ENCODE measurements at regions not wholly inside any gene's neighbourhood (a gene's known extent, or its start where the extent isn't known, plus 50 kb on each side); places are given as distances from the start of the nearest gene placed in this dataset.
"Not testable (repeated sequence)": the region's sequence is repeated elsewhere in the genome, so short reads cannot be mapped to it uniquely, and the experiment has no call there.

DNA sequence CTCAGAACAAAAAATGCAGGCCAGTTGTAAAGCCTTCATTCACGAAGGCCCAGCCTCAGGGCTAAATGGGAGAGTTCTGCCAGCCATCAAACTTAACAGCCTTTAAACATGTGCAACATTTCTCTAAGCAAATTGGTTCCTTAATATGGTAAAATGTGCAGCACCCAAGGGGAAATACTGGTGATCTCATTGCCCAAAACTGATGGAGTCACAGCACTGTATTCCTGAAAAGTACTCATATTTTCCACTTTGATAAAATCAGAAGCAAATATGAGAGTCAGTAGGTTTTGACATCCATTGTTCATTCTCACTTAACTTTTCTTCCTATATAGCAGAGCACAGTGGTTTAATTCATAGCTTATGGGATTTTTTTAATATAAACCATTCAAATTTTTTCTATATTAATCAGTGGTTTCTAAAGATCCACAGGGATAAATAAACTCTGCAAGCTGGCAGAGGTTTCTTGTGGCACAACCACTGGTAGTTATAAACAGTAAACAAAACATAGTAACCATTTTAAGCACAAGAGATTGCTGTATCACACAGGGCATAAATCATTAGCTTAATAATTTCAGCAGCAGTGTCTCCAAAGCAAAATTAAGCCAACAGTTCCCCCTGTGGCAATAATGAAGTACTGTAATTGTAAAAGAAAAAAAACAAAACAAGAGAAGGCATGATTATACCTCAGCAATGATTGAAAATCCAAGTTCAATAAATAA, 106.9 kb upstream of the LYPLAL1 start:
- no peaks in the 10 kb centered on the region for H3K9me3 ChIP-seq
- DNase-seq (no peak), ATAC-seq (peak; percentile 57 to 65)
- H3K36me3 ChIP-seq = no peaks in the 10 kb centered on the region
- intact Hi-C loops (cut with DNase I) = loop anchor here (10.0 kb wide), 1 partner anchor 732 kb away; no protein-coding TSS in a partner anchor
- H3K27ac ChIP-seq = no peak overlapping the region
- no peaks in the 10 kb centered on the region for H3K4me1 ChIP-seq
- H3K27me3 ChIP-seq (ENCODE audit: low read depth) = no peaks in the 10 kb centered on the region
- TF ChIP-seq, protein P1, sequence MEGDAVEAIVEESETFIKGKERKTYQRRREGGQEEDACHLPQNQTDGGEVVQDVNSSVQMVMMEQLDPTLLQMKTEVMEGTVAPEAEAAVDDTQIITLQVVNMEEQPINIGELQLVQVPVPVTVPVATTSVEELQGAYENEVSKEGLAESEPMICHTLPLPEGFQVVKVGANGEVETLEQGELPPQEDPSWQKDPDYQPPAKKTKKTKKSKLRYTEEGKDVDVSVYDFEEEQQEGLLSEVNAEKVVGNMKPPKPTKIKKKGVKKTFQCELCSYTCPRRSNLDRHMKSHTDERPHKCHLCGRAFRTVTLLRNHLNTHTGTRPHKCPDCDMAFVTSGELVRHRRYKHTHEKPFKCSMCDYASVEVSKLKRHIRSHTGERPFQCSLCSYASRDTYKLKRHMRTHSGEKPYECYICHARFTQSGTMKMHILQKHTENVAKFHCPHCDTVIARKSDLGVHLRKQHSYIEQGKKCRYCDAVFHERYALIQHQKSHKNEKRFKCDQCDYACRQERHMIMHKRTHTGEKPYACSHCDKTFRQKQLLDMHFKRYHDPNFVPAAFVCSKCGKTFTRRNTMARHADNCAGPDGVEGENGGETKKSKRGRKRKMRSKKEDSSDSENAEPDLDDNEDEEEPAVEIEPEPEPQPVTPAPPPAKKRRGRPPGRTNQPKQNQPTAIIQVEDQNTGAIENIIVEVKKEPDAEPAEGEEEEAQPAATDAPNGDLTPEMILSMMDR (IDR thresholded peaks at IDR 0.05) = peak; percentile 54
- H3K4me3 ChIP-seq = no peak overlapping the region

GRCh38 chr1:219067350-219067712, 106.3 kb upstream of the LYPLAL1 start:
- Histone ChIP-seq H3K9me3 (no peaks in the 10 kb centered on the region), H3K4me1 (no peaks in the 10 kb centered on the region), H3K27me3 (ENCODE audit: low read depth) (no peaks in the 10 kb centered on the region), H3K4me3 (no peak overlapping the region), H3K36me3 (no peaks in the 10 kb centered on the region), H3K27ac (no peak overlapping the region)
- ATAC-seq = no peak
- no peak for DNase-seq
- TF ChIP-seq, protein P1 (IDR thresholded peaks at IDR 0.05) = no peak
- intact Hi-C loops (cut with DNase I) = loop anchor here (10.0 kb wide), 1 partner anchor 733 kb away; no protein-coding TSS in a partner anchor

DNA sequence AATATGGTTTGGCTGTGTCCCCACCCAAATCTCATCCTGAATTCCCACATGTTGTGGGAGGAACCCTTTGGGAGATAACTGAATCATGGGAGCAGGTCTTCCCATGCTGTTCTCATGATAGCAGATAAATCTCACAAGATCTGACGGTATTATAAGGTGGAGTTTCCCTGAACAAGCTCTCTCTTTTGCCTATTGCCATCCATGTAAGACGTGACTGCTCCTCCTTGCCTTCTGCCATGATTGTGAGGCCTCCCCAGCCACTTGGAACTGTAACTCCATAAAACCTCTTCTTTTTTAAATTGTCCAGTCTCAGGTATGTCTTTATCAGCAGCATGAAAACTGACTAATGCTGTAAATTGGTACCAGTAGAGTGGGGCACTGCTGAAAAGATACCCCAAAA, 103.3 kb upstream of the LYPLAL1 start:
- H3K36me3 ChIP-seq; H3K9me3 ChIP-seq; DNase-seq; ATAC-seq; H3K27me3 ChIP-seq (ENCODE audit: low read depth); H3K27ac ChIP-seq; H3K4me1 ChIP-seq; H3K4me3 ChIP-seq; intact Hi-C loops (cut with DNase I): not testable (repeated sequence)

- DNase-seq = no peak
- intact Hi-C loops (cut with DNase I) = no loop called here
These were observed 102.5 kb upstream of the LYPLAL1 start for GRCh38 chr1:219071209-219071608.

GRCh38 chr1:219072329-219072728, 101.3 kb upstream of the LYPLAL1 start:
- Histone ChIP-seq H3K4me3 (no peak overlapping the region), H3K36me3 (no peaks in the 10 kb centered on the region), H3K27ac (no peak overlapping the region), H3K4me1 (peaks cover 5% of the 10 kb centered on the region), H3K27me3 (ENCODE audit: low read depth) (no peaks in the 10 kb centered on the region), H3K9me3 (no peaks in the 10 kb centered on the region)
- ATAC-seq (no peak), DNase-seq (no peak)
- intact Hi-C loops (cut with DNase I) = no loop called here
- TF ChIP-seq, protein P1 (IDR thresholded peaks at IDR 0.05) = no peak

More at GRCh38 chr1:219071209-219071608, 102.5 kb upstream of the LYPLAL1 start:
- H3K27ac ChIP-seq = no peak overlapping the region
- no peak overlapping the region for H3K4me3 ChIP-seq
- H3K9me3 ChIP-seq = no peaks in the 10 kb centered on the region
- TF ChIP-seq, protein P1 (IDR thresholded peaks at IDR 0.05) = no peak
- H3K4me1 ChIP-seq = peaks cover 4% of the 10 kb centered on the region
- ATAC-seq = no peak
- no peaks in the 10 kb centered on the region for H3K36me3 ChIP-seq
- H3K27me3 ChIP-seq (ENCODE audit: low read depth) = no peaks in the 10 kb centered on the region

GRCh38 chr1:219074084-219074728, 99.5 kb upstream of the LYPLAL1 start:
- H3K9me3 ChIP-seq = no peaks in the 10 kb centered on the region
- TF ChIP-seq, protein P1 (IDR thresholded peaks at IDR 0.05) = no peak
- peaks cover 5% of the 10 kb centered on the region for H3K4me1 ChIP-seq
- no peaks in the 10 kb centered on the region for H3K27me3 ChIP-seq (ENCODE audit: low read depth)
- H3K27ac ChIP-seq = no peak overlapping the region
- ATAC-seq (no peak), DNase-seq (no peak)
- intact Hi-C loops (cut with DNase I) = no loop called here
- H3K36me3 ChIP-seq = no peaks in the 10 kb centered on the region
- H3K4me3 ChIP-seq = no peak overlapping the region

All from lower lobe of right lung (tissue), 2 donors.